ENCODE measurements at regions not wholly inside any gene's neighbourhood (a gene's known extent, or its start where the extent isn't known, plus 50 kb on each side); places are given as distances from the start of the nearest gene placed in this dataset.

- no peak overlapping the region for H3K4me2 ChIP-seq (ENCODE audit: low read depth, low read length, poor library complexity, severe bottlenecking)
- H3K36me3 ChIP-seq (ENCODE audit: low read length), result no peaks in the 10 kb centered on the region
- H3K9ac ChIP-seq (ENCODE audit: low read length), result no peak overlapping the region
- H2AFZ ChIP-seq (ENCODE audit: low read depth, low read length, severe bottlenecking), result no peak overlapping the region
- no peak for TF ChIP-seq CTCF (IDR thresholded peaks at IDR 0.05; ENCODE audit: insufficient read depth, low read length, poor library complexity, severe bottlenecking)
- no peak for TF ChIP-seq EZH2phosphoT487 (conservative IDR thresholded peaks at IDR 0.05; ENCODE audit: low read length)
- no peaks in the 10 kb centered on the region for H3K27me3 ChIP-seq (ENCODE audit: low read length)
- no peak overlapping the region for H3K27ac ChIP-seq (ENCODE audit: low read depth, low read length)
- no peaks in the 10 kb centered on the region for H3F3A ChIP-seq (ENCODE audit: insufficient read depth)
- H4K20me1 ChIP-seq (ENCODE audit: low read depth, low read length), result no peaks in the 10 kb centered on the region
- H3K79me2 ChIP-seq (ENCODE audit: insufficient read depth, low read length), result no peaks in the 10 kb centered on the region
- no peaks in the 10 kb centered on the region for H3K9me2 ChIP-seq (replicated peaks; ENCODE audit: insufficient read depth, low read length)
- H3K4me3 ChIP-seq (ENCODE audit: insufficient read depth, low read length, poor library complexity, severe bottlenecking), result no peak overlapping the region
- 0 out of 2 replicates have a peak, but pooled peaks cover 3% of the 10 kb centered on the region for H3K9me3 ChIP-seq (ENCODE audit: insufficient read depth, low read length)
Measured at GRCh38 chr21:28311411-28312190, 681.1 kb downstream of the LTN1 start.

- Histone ChIP-seq H3K4me2 (ENCODE audit: low read depth, low read length, poor library complexity, severe bottlenecking) (no peak overlapping the region), H2AFZ (ENCODE audit: low read depth, low read length, severe bottlenecking) (no peak overlapping the region), H3K9me2 (replicated peaks; ENCODE audit: insufficient read depth, low read length) (no peaks in the 10 kb centered on the region), H3K27me3 (ENCODE audit: low read length) (no peaks in the 10 kb centered on the region), H3K27ac (ENCODE audit: low read depth, low read length) (no peak overlapping the region), H3K4me3 (ENCODE audit: insufficient read depth, low read length, poor library complexity, severe bottlenecking) (no peak overlapping the region), H3K36me3 (ENCODE audit: low read length) (no peaks in the 10 kb centered on the region), H3K9ac (ENCODE audit: low read length) (no peak overlapping the region), H3K79me2 (ENCODE audit: insufficient read depth, low read length) (no peaks in the 10 kb centered on the region), H3K9me3 (ENCODE audit: insufficient read depth, low read length) (0 out of 2 replicates have a peak, but pooled peaks cover 3% of the 10 kb centered on the region), H3F3A (ENCODE audit: insufficient read depth) (no peaks in the 10 kb centered on the region), H4K20me1 (ENCODE audit: low read depth, low read length) (no peaks in the 10 kb centered on the region)
- TF ChIP-seq CTCF (IDR thresholded peaks at IDR 0.05; ENCODE audit: insufficient read depth, low read length, poor library complexity, severe bottlenecking) (no peak), EZH2phosphoT487 (conservative IDR thresholded peaks at IDR 0.05; ENCODE audit: low read length) (no peak)
Measured at GRCh38 chr21:28310711-28311110, 682.0 kb downstream of the LTN1 start.

- Histone ChIP-seq H3K4me3 (ENCODE audit: insufficient read depth, low read length, poor library complexity, severe bottlenecking) (no peak overlapping the region), H3K9me3 (ENCODE audit: insufficient read depth, low read length) (0 out of 2 replicates have a peak, but pooled peaks cover 3% of the 10 kb centered on the region), H3K27ac (ENCODE audit: low read depth, low read length) (no peak overlapping the region), H3F3A (ENCODE audit: insufficient read depth) (no peaks in the 10 kb centered on the region), H3K9ac (ENCODE audit: low read length) (no peak overlapping the region), H3K4me2 (ENCODE audit: low read depth, low read length, poor library complexity, severe bottlenecking) (no peak overlapping the region), H3K9me2 (replicated peaks; ENCODE audit: insufficient read depth, low read length) (no peaks in the 10 kb centered on the region), H4K20me1 (ENCODE audit: low read depth, low read length) (no peaks in the 10 kb centered on the region), H3K36me3 (ENCODE audit: low read length) (no peaks in the 10 kb centered on the region), H3K27me3 (ENCODE audit: low read length) (no peaks in the 10 kb centered on the region), H2AFZ (ENCODE audit: low read depth, low read length, severe bottlenecking) (no peak overlapping the region), H3K79me2 (ENCODE audit: insufficient read depth, low read length) (no peaks in the 10 kb centered on the region)
- TF ChIP-seq CTCF (IDR thresholded peaks at IDR 0.05; ENCODE audit: insufficient read depth, low read length, poor library complexity, severe bottlenecking) (no peak), EZH2phosphoT487 (conservative IDR thresholded peaks at IDR 0.05; ENCODE audit: low read length) (no peak)
Measured at GRCh38 chr21:28310171-28310685, 682.4 kb downstream of the LTN1 start.
